HG03439 (cell line): ENCODE measurements at regions not wholly inside any gene's neighbourhood (a gene's known extent, or its start where the extent isn't known, plus 50 kb on each side); places are given as distances from the start of the nearest gene placed in this dataset.

Experiments used
- ATAC-seq: cut with Tn5 transposase; IDR thresholded peaks from one replicate; pipeline ENCODE4 v1.9.1; 2021; ENCODE audit warnings: mild to moderate bottlenecking, moderate library complexity; ENCODE audit not compliant: unreplicated experiment

- peak; percentile 75 for ATAC-seq
These were observed 101.2 kb upstream of the SLC38A2 start for GRCh38 chr12:46473634-46474329.

GRCh38 chr12:46472893-46473633 is 100.5 kb upstream of the SLC38A2 start:
- no peak for ATAC-seq

GRCh38 chr12:46472144-46472705 is 99.7 kb upstream of the SLC38A2 start:
- no peak for ATAC-seq

GRCh38 chr12:46471404-46471803 is 98.8 kb upstream of the SLC38A2 start:
- ATAC-seq, result no peak

GRCh38 chr12:46470975-46471374 is 98.4 kb upstream of the SLC38A2 start:
- no peak for ATAC-seq

GRCh38 chr12:46470036-46470627 is 97.6 kb upstream of the SLC38A2 start:
- ATAC-seq, result no peak

GRCh38 chr12:46468813-46469212 is 96.2 kb upstream of the SLC38A2 start:
- no peak for ATAC-seq

GRCh38 chr12:46468160-46468559 is 95.6 kb upstream of the SLC38A2 start:
- no peak for ATAC-seq

- ATAC-seq, result no peak
These were observed 92.7 kb upstream of the SLC38A2 start for GRCh38 chr12:46465307-46465706.

GRCh38 chr12:46464863-46465262 is 92.3 kb upstream of the SLC38A2 start:
- ATAC-seq, result no peak

GRCh38 chr12:46462641-46463355 is 90.2 kb upstream of the SLC38A2 start:
- no peak for ATAC-seq

- ATAC-seq, result no peak
These were observed 89.5 kb upstream of the SLC38A2 start for GRCh38 chr12:46461907-46462640.

GRCh38 chr12:46461459-46461858 is 88.9 kb upstream of the SLC38A2 start:
- no peak for ATAC-seq

- ATAC-seq, result no peak
These were observed 88.2 kb upstream of the SLC38A2 start for GRCh38 chr12:46460682-46461210.

- ATAC-seq, result no peak
These were observed 87.4 kb upstream of the SLC38A2 start for GRCh38 chr12:46459861-46460545.

- ATAC-seq, result no peak
These were observed 86.5 kb upstream of the SLC38A2 start for GRCh38 chr12:46459111-46459510.

GRCh38 chr12:46458500-46459102 is 86.0 kb upstream of the SLC38A2 start:
- no peak for ATAC-seq

- ATAC-seq, result no peak
These were observed 85.4 kb upstream of the SLC38A2 start for GRCh38 chr12:46457958-46458357.
